ENCODE measurements at regions not wholly inside any gene's neighbourhood (a gene's known extent, or its start where the extent isn't known, plus 50 kb on each side); places are given as distances from the start of the nearest gene placed in this dataset.
A peak's percentile ranks its signal among the peaks of the same experiment; 100 is the strongest.

DNA sequence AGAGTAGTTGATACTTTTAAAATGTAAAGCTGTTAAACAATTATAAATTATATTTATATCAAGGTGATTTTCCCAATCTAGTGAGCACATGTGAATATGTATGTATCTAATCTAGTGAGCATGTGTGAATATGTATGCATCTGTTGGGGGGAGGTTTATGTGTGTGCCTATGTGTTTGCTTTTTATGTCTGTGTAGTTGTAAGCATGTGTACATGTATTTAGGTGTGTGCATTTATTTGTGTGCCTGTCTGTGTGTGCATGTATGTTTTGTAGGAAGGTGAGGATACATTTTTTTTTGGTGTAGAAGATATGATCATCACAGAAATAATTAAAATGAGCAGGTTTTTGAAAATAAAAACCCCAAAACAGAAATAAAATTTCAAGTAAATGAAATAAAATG, 318.9 kb upstream of the CHRM3 start:
- H2AFZ ChIP-seq (ENCODE audit: low read length) = no peak overlapping the region
- TF ChIP-seq, protein P1, sequence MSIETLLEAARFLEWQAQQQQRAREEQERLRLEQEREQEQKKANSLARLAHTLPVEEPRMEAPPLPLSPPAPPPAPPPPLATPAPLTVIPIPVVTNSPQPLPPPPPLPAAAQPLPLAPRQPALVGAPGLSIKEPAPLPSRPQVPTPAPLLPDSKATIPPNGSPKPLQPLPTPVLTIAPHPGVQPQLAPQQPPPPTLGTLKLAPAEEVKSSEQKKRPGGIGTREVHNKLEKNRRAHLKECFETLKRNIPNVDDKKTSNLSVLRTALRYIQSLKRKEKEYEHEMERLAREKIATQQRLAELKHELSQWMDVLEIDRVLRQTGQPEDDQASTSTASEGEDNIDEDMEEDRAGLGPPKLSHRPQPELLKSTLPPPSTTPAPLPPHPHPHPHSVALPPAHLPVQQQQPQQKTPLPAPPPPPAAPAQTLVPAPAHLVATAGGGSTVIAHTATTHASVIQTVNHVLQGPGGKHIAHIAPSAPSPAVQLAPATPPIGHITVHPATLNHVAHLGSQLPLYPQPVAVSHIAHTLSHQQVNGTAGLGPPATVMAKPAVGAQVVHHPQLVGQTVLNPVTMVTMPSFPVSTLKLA (IDR thresholded peaks at IDR 0.05) = peak; percentile 33; the same call in 1 of the 2 replicates
- TF ChIP-seq NFATC3 (CRISPR knock-in tag; IDR thresholded peaks at IDR 0.05) (no peak), ZNF564 (CRISPR knock-in tag; IDR thresholded peaks at IDR 0.05) (no peak)
- no peaks in the 10 kb centered on the region for H4K20me1 ChIP-seq (ENCODE audit: insufficient read depth, low read length)
- intact Hi-C loops (cut with micrococcal nuclease; ENCODE audit: unreplicated experiment) (no loop called here), in situ Hi-C loops (cut with HindIII; ENCODE audit: extremely low pct_ligation_motif_present, low pct_unique_long_range_greater_than_20kb) (no loop called here)
- peaks cover 81% of the 10 kb centered on the region for H3K9me3 ChIP-seq (ENCODE audit: low read length)
- H3K9ac ChIP-seq (ENCODE audit: insufficient read depth, low read depth, low read length) = no peak overlapping the region
- no peak overlapping the region for H3K27ac ChIP-seq (ENCODE audit: extremely low read length, insufficient read depth, low read length)
- no peak for FAIRE-seq
- no peak for DNase-seq (ENCODE audit: low spot score)
- no peaks in the 10 kb centered on the region for H3K27me3 ChIP-seq (ENCODE audit: control insufficient read depth in 1 of 2, insufficient read depth in 2 of 2, low read length in 2 of 2)
- H3K4me2 ChIP-seq (ENCODE audit: low read depth, low read length) = no peak overlapping the region
- ChIA-PET POLR2A (no interaction called here), CTCF (ENCODE audit: low intra/inter-chr PET ratio, low total read pairs) (no interaction called here)
- ATAC-seq = no peak
- H3K36me3 ChIP-seq (replicated peaks in 1 of 2; ENCODE audit: control insufficient read depth in 1 of 2, insufficient read depth in 2 of 2, low read length in 2 of 2) = no peaks in the 10 kb centered on the region
- H3K4me3 ChIP-seq (replicated peaks in 1 of 3; ENCODE audit: insufficient read depth in 1 of 3, low read depth in 2 of 3, low read length in 3 of 3) = no peak overlapping the region
- H3K79me2 ChIP-seq (ENCODE audit: insufficient read depth, low read length) = no peaks in the 10 kb centered on the region
- BruUV-seq (replicated peaks) = no TSS peak
- no peaks in the 10 kb centered on the region for H3K4me1 ChIP-seq (ENCODE audit: insufficient read depth, low read length)

DNA sequence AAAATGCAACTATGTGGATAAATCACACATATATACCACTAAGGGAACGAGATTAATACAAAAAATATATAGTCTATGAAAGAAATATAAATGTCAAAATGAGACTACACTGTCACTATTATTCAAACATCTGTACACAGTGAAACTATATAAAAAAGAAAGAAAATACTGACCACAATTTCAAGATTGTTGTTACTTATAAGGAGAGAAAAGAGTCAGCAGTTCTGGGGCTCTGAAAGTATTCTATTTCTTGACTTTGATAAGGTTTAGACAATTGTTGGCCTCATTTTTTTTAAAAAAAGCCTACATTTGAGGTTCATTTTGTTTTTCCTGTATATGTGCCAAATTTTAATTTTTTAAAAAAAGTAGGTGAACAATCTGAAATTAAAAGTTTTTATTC, 319.3 kb upstream of the CHRM3 start:
- H3K4me3 ChIP-seq (replicated peaks in 1 of 3; ENCODE audit: insufficient read depth in 1 of 3, low read depth in 2 of 3, low read length in 3 of 3) = no peak overlapping the region
- POLR2A ChIA-PET = no interaction called here
- H3K9me3 ChIP-seq (ENCODE audit: low read length) = peaks cover 79% of the 10 kb centered on the region
- no peaks in the 10 kb centered on the region for H3K27me3 ChIP-seq (ENCODE audit: control insufficient read depth in 1 of 2, insufficient read depth in 2 of 2, low read length in 2 of 2)
- no peak overlapping the region for H3K4me2 ChIP-seq (ENCODE audit: low read depth, low read length)
- no peaks in the 10 kb centered on the region for H3K4me1 ChIP-seq (ENCODE audit: insufficient read depth, low read length)
- H4K20me1 ChIP-seq (ENCODE audit: insufficient read depth, low read length) = no peaks in the 10 kb centered on the region
- H3K79me2 ChIP-seq (ENCODE audit: insufficient read depth, low read length) = no peaks in the 10 kb centered on the region
- H3K27ac ChIP-seq (ENCODE audit: extremely low read length, insufficient read depth, low read length) = no peak overlapping the region
- ATAC-seq (no peak), DNase-seq (ENCODE audit: low spot score) (no peak), FAIRE-seq (no peak)
- CTCF ChIA-PET (ENCODE audit: low intra/inter-chr PET ratio, low total read pairs) = no interaction called here
- intact Hi-C loops (cut with micrococcal nuclease; ENCODE audit: unreplicated experiment) = no loop called here
- H3K36me3 ChIP-seq (replicated peaks in 1 of 2; ENCODE audit: control insufficient read depth in 1 of 2, insufficient read depth in 2 of 2, low read length in 2 of 2) = no peaks in the 10 kb centered on the region
- H3K9ac ChIP-seq (ENCODE audit: insufficient read depth, low read depth, low read length) = no peak overlapping the region
- in situ Hi-C loops (cut with HindIII; ENCODE audit: extremely low pct_ligation_motif_present, low pct_unique_long_range_greater_than_20kb) = no loop called here
- BruUV-seq (replicated peaks) = no TSS peak
- 0% methylated on average over 1 of the region's 1 CpG for whole genome bisulfite sequencing (ENCODE audit: low lambda C conversion rate)
- no peak overlapping the region for H2AFZ ChIP-seq (ENCODE audit: low read length)
- TF ChIP-seq, protein P2, sequence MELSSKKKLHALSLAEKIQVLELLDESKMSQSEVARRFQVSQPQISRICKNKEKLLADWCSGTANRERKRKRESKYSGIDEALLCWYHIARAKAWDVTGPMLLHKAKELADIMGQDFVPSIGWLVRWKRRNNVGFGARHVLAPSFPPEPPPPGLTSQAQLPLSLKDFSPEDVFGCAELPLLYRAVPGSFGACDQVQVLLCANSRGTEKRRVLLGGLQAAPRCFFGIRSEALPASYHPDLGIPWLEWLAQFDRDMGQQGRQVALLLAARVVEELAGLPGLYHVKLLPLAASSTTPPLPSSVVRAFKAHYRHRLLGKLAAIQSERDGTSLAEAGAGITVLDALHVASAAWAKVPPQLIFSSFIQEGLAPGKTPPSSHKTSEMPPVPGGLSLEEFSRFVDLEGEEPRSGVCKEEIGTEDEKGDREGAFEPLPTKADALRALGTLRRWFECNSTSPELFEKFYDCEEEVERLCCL (CRISPR knock-in tag; IDR thresholded peaks at IDR 0.05; ENCODE audit: borderline replicate concordance) = no peak
- TF ChIP-seq MED13 (CRISPR knock-in tag; IDR thresholded peaks at IDR 0.05) (no peak), MAZ (IDR thresholded peaks at IDR 0.05; ENCODE audit: borderline replicate concordance, low read depth, low read length) (no peak), MAZ (CRISPR knock-in tag; IDR thresholded peaks at IDR 0.05; ENCODE audit: low read depth) (no peak), KDM5A (IDR thresholded peaks at IDR 0.05; ENCODE audit: borderline replicate concordance, low read length) (no peak), NCOA1 (CRISPR knock-in tag; IDR thresholded peaks at IDR 0.05) (no peak), REPIN1 (CRISPR knock-in tag; IDR thresholded peaks at IDR 0.05; ENCODE audit: borderline replicate concordance, low read depth) (no peak), HOXA3 (CRISPR knock-in tag; IDR thresholded peaks at IDR 0.05) (no peak), ZBTB7A (CRISPR knock-in tag; IDR thresholded peaks at IDR 0.05) (no peak), HCFC1 (IDR thresholded peaks at IDR 0.05; ENCODE audit: low read depth, low read length) (no peak), FOXK1 (CRISPR knock-in tag; IDR thresholded peaks at IDR 0.05; ENCODE audit: borderline replicate concordance, low read depth) (no peak)
- TF ChIP-seq, protein P3, sequence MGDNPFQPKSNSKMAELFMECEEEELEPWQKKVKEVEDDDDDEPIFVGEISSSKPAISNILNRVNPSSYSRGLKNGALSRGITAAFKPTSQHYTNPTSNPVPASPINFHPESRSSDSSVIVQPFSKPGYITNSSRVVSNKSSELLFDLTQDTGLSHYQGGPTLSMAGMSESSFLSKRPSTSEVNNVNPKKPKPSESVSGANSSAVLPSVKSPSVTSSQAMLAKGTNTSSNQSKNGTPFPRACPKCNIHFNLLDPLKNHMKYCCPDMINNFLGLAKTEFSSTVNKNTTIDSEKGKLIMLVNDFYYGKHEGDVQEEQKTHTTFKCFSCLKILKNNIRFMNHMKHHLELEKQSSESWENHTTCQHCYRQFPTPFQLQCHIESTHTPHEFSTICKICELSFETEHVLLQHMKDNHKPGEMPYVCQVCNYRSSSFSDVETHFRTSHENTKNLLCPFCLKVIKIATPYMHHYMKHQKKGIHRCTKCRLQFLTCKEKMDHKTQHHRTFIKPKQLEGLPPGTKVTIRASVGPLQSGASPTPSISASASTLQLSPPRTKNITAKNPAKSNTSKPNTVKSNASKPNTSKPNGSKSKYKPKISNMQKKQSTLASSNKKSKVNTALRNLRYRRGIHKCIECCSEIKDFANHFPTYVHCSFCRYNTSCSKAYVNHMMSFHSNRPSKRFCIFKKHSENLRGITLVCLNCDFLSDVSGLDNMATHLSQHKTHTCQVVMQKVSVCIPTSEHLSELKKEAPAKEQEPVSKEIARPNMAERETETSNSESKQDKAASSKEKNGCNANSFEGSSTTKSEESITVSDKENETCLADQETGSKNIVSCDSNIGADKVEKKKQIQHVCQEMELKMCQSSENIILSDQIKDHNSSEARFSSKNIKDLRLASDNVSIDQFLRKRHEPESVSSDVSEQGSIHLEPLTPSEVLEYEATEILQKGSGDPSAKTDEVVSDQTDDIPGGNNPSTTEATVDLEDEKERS (CRISPR knock-in tag; IDR thresholded peaks at IDR 0.05) = no peak
